ENCODE measurements at regions not wholly inside any gene's neighbourhood (a gene's known extent, or its start where the extent isn't known, plus 50 kb on each side); places are given as distances from the start of the nearest gene placed in this dataset.

GRCh38 chr10:118504467-118505205, 90.8 kb downstream of the PRLHR start:
- no peak overlapping the region for H2AFZ ChIP-seq (ENCODE audit: low read depth, low read length)
- no peak overlapping the region for H3K27ac ChIP-seq (ENCODE audit: low read length)
- no peaks in the 10 kb centered on the region for H4K20me1 ChIP-seq (ENCODE audit: insufficient read depth, low read length)
- no peak overlapping the region for H3K4me2 ChIP-seq (ENCODE audit: insufficient read depth, low read length)
- H3K4me1 ChIP-seq (ENCODE audit: insufficient read depth, low read length): no peaks in the 10 kb centered on the region
- no peak for TF ChIP-seq EZH2 (IDR thresholded peaks at IDR 0.05; ENCODE audit: borderline replicate concordance, low read depth, low read length, severe bottlenecking)
- TF ChIP-seq CTCF (IDR thresholded peaks at IDR 0.05; ENCODE audit: borderline replicate concordance, extremely low read depth, low read length, poor library complexity, severe bottlenecking): no peak
- H3K9ac ChIP-seq (ENCODE audit: low read depth, low read length): no peak overlapping the region
- ATAC-seq (ENCODE audit: insufficient read depth, low read depth) (no peak; the same call in 2 of the 3 replicates), DNase-seq (no peak)
- no peaks in the 10 kb centered on the region for H3K79me2 ChIP-seq (ENCODE audit: insufficient read depth, low read length)
- no peaks in the 10 kb centered on the region for H3K9me3 ChIP-seq (ENCODE audit: insufficient read depth, low read length, severe bottlenecking)
- no peaks in the 10 kb centered on the region for H3K36me3 ChIP-seq (ENCODE audit: insufficient read depth, low read length)
- no peak overlapping the region for H3K4me3 ChIP-seq (ENCODE audit: low read depth in 1 of 2, low read length in 2 of 2)
- H3K27me3 ChIP-seq (ENCODE audit: insufficient read depth, low read length, poor library complexity): no peaks in the 10 kb centered on the region

- Histone ChIP-seq H3K4me3 (ENCODE audit: low read depth in 1 of 2, low read length in 2 of 2) (no peak overlapping the region), H3K27ac (ENCODE audit: low read length) (no peak overlapping the region), H3K27me3 (ENCODE audit: insufficient read depth, low read length, poor library complexity) (no peaks in the 10 kb centered on the region), H3K36me3 (ENCODE audit: insufficient read depth, low read length) (no peaks in the 10 kb centered on the region), H4K20me1 (ENCODE audit: insufficient read depth, low read length) (no peaks in the 10 kb centered on the region), H3K9me3 (ENCODE audit: insufficient read depth, low read length, severe bottlenecking) (no peaks in the 10 kb centered on the region), H3K4me2 (ENCODE audit: insufficient read depth, low read length) (no peak overlapping the region), H3K4me1 (ENCODE audit: insufficient read depth, low read length) (no peaks in the 10 kb centered on the region), H3K9ac (ENCODE audit: low read depth, low read length) (no peak overlapping the region), H2AFZ (ENCODE audit: low read depth, low read length) (no peak overlapping the region), H3K79me2 (ENCODE audit: insufficient read depth, low read length) (no peaks in the 10 kb centered on the region)
- TF ChIP-seq EZH2 (IDR thresholded peaks at IDR 0.05; ENCODE audit: borderline replicate concordance, low read depth, low read length, severe bottlenecking): no peak
- no peak for TF ChIP-seq CTCF (IDR thresholded peaks at IDR 0.05; ENCODE audit: borderline replicate concordance, extremely low read depth, low read length, poor library complexity, severe bottlenecking)
- ATAC-seq (ENCODE audit: insufficient read depth, low read depth) (no peak), DNase-seq (no peak)
These were observed 91.4 kb downstream of the PRLHR start for GRCh38 chr10:118504044-118504443.

GRCh38 chr10:118503192-118503591, 92.3 kb downstream of the PRLHR start:
- no peak for TF ChIP-seq EZH2 (IDR thresholded peaks at IDR 0.05; ENCODE audit: borderline replicate concordance, low read depth, low read length, severe bottlenecking)
- no peak for TF ChIP-seq CTCF (IDR thresholded peaks at IDR 0.05; ENCODE audit: borderline replicate concordance, extremely low read depth, low read length, poor library complexity, severe bottlenecking)
- ATAC-seq (ENCODE audit: insufficient read depth, low read depth): no peak
- no peak overlapping the region for H3K4me2 ChIP-seq (ENCODE audit: insufficient read depth, low read length)
- H4K20me1 ChIP-seq (ENCODE audit: insufficient read depth, low read length): no peaks in the 10 kb centered on the region
- H2AFZ ChIP-seq (ENCODE audit: low read depth, low read length): no peak overlapping the region
- no peaks in the 10 kb centered on the region for H3K36me3 ChIP-seq (ENCODE audit: insufficient read depth, low read length)
- no peak overlapping the region for H3K4me3 ChIP-seq (ENCODE audit: low read depth in 1 of 2, low read length in 2 of 2)
- H3K4me1 ChIP-seq (ENCODE audit: insufficient read depth, low read length): no peaks in the 10 kb centered on the region
- H3K9me3 ChIP-seq (ENCODE audit: insufficient read depth, low read length, severe bottlenecking): no peaks in the 10 kb centered on the region
- H3K27me3 ChIP-seq (ENCODE audit: insufficient read depth, low read length, poor library complexity): no peaks in the 10 kb centered on the region
- no peak overlapping the region for H3K27ac ChIP-seq (ENCODE audit: low read length)
- no peak overlapping the region for H3K9ac ChIP-seq (ENCODE audit: low read depth, low read length)
- DNase-seq: no peak
- no peaks in the 10 kb centered on the region for H3K79me2 ChIP-seq (ENCODE audit: insufficient read depth, low read length)

Data from DND-41 (cell line).